C4-2B (cell line): ENCODE measurements at regions not wholly inside any gene's neighbourhood (a gene's known extent, or its start where the extent isn't known, plus 50 kb on each side); places are given as distances from the start of the nearest gene placed in this dataset.

ENCODE experiments used
- CTCF ChIP-seq: fragments of 450-650 bp; conservative IDR thresholded peaks from 2 replicates; pipeline ENCODE4 v1.5.1; 2017; ENCODE audit warnings: mild to moderate bottlenecking
- ZFX ChIP-seq: fragments of 450-650 bp; IDR thresholded peaks from 2 replicates; pipeline ENCODE4 v1.6.1; 2017

DNA sequence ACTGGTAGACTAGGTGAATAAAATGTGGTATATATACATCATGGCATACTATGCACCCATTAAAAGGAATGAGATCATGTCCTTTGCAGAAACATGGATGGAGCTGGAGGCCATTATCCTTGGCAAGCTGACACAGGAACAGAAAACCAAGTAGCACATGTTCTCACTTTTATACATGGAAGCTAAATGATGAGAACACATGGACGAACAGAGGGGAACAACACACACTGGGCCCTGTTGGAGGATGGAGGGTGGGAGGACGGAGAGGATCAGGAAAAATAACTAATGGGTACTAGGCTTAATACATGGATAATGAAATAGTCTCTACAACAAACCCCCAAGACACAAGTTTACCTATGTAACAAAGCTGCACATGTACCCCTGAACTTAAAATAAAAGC, 780.0 kb downstream of the DACH1 start:
- TF ChIP-seq CTCF (no peak), ZFX (no peak)
